ENCODE measurements at regions not wholly inside any gene's neighbourhood (a gene's known extent, or its start where the extent isn't known, plus 50 kb on each side); places are given as distances from the start of the nearest gene placed in this dataset.

DNA sequence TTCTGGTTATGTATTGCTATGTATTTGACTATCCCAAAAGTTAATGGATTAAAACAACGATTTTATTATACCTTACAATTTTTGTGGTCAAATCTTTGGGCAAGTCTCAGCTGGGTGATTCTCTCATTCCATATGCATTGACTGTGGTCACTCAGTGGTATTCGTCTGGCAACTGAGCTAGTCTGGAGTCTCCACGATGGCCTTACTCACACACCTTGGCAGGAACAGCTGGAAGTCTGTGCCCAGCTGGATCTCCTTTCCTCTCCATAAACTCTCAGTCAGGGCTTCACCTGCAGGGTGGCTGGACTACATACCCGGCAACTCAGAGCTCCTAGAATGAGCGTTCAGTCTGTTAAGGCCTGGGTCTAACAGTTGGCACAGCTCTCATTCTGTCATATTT lies 141.1 kb upstream of the WDFY3 start (continued):
- TF ChIP-seq FOXA1 (IDR thresholded peaks at IDR 0.05), result no peak
- no peak for TF ChIP-seq GABPA (IDR thresholded peaks at IDR 0.05 in 1 of 2, conservative IDR thresholded peaks at IDR 0.05 in 1 of 2)
- TF ChIP-seq, protein P1, sequence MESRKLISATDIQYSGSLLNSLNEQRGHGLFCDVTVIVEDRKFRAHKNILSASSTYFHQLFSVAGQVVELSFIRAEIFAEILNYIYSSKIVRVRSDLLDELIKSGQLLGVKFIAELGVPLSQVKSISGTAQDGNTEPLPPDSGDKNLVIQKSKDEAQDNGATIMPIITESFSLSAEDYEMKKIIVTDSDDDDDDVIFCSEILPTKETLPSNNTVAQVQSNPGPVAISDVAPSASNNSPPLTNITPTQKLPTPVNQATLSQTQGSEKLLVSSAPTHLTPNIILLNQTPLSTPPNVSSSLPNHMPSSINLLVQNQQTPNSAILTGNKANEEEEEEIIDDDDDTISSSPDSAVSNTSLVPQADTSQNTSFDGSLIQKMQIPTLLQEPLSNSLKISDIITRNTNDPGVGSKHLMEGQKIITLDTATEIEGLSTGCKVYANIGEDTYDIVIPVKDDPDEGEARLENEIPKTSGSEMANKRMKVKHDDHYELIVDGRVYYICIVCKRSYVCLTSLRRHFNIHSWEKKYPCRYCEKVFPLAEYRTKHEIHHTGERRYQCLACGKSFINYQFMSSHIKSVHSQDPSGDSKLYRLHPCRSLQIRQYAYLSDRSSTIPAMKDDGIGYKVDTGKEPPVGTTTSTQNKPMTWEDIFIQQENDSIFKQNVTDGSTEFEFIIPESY (IDR thresholded peaks at IDR 0.05), result no peak

DNA sequence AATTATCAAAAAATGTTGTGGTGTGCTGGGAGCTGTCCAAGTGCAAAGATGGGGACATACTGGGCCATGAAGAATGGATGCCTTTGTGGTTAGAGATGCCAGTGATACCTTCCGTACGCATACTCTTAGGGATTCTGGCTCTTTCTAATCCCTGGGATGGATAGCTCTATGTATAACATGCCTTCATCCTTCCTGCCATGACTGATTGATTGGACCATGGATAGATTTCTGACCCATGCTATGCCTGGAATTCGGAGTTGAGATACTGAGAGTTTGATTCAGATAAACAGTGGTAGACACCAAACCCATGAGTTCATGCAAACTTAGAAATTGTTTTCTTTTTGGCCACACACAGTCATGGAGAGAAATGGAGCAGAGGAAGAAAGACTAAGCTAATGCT lies 147.2 kb upstream of the WDFY3 start:
- TF ChIP-seq RXRA (IDR thresholded peaks at IDR 0.05) (no peak), RAD21 (IDR thresholded peaks at IDR 0.05) (no peak), SP1 (IDR thresholded peaks at IDR 0.05) (no peak), HNF4A (conservative IDR thresholded peaks at IDR 0.05) (no peak), FOXA2 (IDR thresholded peaks at IDR 0.05) (no peak), HNF4G (IDR thresholded peaks at IDR 0.05) (no peak), TAF1 (conservative IDR thresholded peaks at IDR 0.05) (no peak), EGR1 (IDR thresholded peaks at IDR 0.05; ENCODE audit: low read depth in 2 of 2) (no peak), NR2F2 (IDR thresholded peaks at IDR 0.05) (no peak), FOXA1 (IDR thresholded peaks at IDR 0.05) (no peak)
- TF ChIP-seq, protein P2, sequence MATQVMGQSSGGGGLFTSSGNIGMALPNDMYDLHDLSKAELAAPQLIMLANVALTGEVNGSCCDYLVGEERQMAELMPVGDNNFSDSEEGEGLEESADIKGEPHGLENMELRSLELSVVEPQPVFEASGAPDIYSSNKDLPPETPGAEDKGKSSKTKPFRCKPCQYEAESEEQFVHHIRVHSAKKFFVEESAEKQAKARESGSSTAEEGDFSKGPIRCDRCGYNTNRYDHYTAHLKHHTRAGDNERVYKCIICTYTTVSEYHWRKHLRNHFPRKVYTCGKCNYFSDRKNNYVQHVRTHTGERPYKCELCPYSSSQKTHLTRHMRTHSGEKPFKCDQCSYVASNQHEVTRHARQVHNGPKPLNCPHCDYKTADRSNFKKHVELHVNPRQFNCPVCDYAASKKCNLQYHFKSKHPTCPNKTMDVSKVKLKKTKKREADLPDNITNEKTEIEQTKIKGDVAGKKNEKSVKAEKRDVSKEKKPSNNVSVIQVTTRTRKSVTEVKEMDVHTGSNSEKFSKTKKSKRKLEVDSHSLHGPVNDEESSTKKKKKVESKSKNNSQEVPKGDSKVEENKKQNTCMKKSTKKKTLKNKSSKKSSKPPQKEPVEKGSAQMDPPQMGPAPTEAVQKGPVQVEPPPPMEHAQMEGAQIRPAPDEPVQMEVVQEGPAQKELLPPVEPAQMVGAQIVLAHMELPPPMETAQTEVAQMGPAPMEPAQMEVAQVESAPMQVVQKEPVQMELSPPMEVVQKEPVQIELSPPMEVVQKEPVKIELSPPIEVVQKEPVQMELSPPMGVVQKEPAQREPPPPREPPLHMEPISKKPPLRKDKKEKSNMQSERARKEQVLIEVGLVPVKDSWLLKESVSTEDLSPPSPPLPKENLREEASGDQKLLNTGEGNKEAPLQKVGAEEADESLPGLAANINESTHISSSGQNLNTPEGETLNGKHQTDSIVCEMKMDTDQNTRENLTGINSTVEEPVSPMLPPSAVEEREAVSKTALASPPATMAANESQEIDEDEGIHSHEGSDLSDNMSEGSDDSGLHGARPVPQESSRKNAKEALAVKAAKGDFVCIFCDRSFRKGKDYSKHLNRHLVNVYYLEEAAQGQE (IDR thresholded peaks at IDR 0.05), result no peak
- TF ChIP-seq, protein P3, sequence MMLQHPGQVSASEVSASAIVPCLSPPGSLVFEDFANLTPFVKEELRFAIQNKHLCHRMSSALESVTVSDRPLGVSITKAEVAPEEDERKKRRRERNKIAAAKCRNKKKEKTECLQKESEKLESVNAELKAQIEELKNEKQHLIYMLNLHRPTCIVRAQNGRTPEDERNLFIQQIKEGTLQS (IDR thresholded peaks at IDR 0.05), result no peak
- TF ChIP-seq, protein P4, sequence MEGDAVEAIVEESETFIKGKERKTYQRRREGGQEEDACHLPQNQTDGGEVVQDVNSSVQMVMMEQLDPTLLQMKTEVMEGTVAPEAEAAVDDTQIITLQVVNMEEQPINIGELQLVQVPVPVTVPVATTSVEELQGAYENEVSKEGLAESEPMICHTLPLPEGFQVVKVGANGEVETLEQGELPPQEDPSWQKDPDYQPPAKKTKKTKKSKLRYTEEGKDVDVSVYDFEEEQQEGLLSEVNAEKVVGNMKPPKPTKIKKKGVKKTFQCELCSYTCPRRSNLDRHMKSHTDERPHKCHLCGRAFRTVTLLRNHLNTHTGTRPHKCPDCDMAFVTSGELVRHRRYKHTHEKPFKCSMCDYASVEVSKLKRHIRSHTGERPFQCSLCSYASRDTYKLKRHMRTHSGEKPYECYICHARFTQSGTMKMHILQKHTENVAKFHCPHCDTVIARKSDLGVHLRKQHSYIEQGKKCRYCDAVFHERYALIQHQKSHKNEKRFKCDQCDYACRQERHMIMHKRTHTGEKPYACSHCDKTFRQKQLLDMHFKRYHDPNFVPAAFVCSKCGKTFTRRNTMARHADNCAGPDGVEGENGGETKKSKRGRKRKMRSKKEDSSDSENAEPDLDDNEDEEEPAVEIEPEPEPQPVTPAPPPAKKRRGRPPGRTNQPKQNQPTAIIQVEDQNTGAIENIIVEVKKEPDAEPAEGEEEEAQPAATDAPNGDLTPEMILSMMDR (IDR thresholded peaks at IDR 0.05; ENCODE audit: low read depth, low read length, missing input control), result no peak
- TF ChIP-seq, protein P5, sequence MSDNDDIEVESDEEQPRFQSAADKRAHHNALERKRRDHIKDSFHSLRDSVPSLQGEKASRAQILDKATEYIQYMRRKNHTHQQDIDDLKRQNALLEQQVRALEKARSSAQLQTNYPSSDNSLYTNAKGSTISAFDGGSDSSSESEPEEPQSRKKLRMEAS (IDR thresholded peaks at IDR 0.05), result no peak
- TF ChIP-seq, protein P1 (IDR thresholded peaks at IDR 0.05), result no peak
- 90% methylated on average over 3 of the region's 3 CpGs for WGBS
- no peak overlapping the region for H3K27ac ChIP-seq (ENCODE audit: low read depth in 1 of 2, low read length in 2 of 2)
- no peak for DNase-seq (ENCODE audit: low spot score)
- H3K4me3 ChIP-seq (ENCODE audit: low read depth in 1 of 3, low read length in 3 of 3), result no peak overlapping the region
- no peak overlapping the region for H3K9ac ChIP-seq (ENCODE audit: low read depth in 1 of 2, low read length in 2 of 2)
- no peaks in the 10 kb centered on the region for H3K36me3 ChIP-seq (ENCODE audit: control insufficient read depth in 4 of 4, insufficient read depth in 3 of 4, low read depth in 1 of 4, low read length in 3 of 4)
- no peaks in the 10 kb centered on the region for H3K4me1 ChIP-seq (ENCODE audit: control insufficient read depth in 4 of 4, insufficient read depth in 4 of 4, low read length in 3 of 4)
- peaks cover 0 to 5% (median 0%) of the 10 kb centered on the region in 4 donors for H3K27me3 ChIP-seq (ENCODE audit: control insufficient read depth in 4 of 4, insufficient read depth in 4 of 4, low read length in 3 of 4)
- H3K9me3 ChIP-seq (ENCODE audit: control insufficient read depth in 4 of 4, low read length in 3 of 4), result no peaks in the 10 kb centered on the region
